ENCODE measurements at regions not wholly inside any gene's neighbourhood (a gene's known extent, or its start where the extent isn't known, plus 50 kb on each side); places are given as distances from the start of the nearest gene placed in this dataset.

DNA sequence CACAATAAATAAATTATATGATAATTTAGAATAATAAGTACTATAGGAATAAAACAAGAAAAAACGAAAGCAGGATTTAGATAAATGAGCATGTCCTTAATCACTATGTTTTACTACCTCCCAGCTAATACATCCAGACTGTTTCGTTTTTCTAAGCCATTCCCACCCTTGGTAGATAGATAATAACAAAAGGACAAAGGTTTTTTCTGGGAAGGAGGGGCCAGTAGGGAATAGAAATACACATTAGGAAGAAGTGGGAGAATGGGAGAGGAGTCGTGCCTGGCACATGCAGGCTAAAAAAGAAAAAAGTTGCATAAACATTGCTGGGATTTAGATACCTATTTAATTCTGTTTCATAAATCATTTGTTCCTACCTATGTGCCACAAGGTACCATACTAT, 97.1 kb downstream of the MTX3 start:
- TF ChIP-seq, protein P1, sequence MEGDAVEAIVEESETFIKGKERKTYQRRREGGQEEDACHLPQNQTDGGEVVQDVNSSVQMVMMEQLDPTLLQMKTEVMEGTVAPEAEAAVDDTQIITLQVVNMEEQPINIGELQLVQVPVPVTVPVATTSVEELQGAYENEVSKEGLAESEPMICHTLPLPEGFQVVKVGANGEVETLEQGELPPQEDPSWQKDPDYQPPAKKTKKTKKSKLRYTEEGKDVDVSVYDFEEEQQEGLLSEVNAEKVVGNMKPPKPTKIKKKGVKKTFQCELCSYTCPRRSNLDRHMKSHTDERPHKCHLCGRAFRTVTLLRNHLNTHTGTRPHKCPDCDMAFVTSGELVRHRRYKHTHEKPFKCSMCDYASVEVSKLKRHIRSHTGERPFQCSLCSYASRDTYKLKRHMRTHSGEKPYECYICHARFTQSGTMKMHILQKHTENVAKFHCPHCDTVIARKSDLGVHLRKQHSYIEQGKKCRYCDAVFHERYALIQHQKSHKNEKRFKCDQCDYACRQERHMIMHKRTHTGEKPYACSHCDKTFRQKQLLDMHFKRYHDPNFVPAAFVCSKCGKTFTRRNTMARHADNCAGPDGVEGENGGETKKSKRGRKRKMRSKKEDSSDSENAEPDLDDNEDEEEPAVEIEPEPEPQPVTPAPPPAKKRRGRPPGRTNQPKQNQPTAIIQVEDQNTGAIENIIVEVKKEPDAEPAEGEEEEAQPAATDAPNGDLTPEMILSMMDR (IDR thresholded peaks at IDR 0.05; ENCODE audit: low read length) = no peak
- no peak for TF ChIP-seq EZH2 (IDR thresholded peaks at IDR 0.05; ENCODE audit: borderline replicate concordance, low read length)

Measured in OCI-LY1 (cell line).